Fibroblast of mammary gland (primary cell): ENCODE measurements at regions not wholly inside any gene's neighbourhood (a gene's known extent, or its start where the extent isn't known, plus 50 kb on each side); places are given as distances from the start of the nearest gene placed in this dataset.

Experiments
- DNase-seq: peaks from one replicate; pipeline ENCODE4 v3.0.0-alpha.2; 2010; ENCODE audit warnings: low read depth
- H3K4me3 ChIP-seq: 2 replicates; pipeline ENCODE4 v1.5.1; 2011; ENCODE audit warnings: low read depth, mild to moderate bottlenecking, low read length, moderate library complexity; ENCODE audit not compliant: control insufficient read depth
- TF ChIP-seq, protein P1 (sequence below): conservative IDR thresholded peaks from 2 replicates; pipeline ENCODE4 v1.5.1; 2011; ENCODE audit warnings: low read depth, low read length, inconsistent platforms; ENCODE audit not compliant: control insufficient read depth, insufficient read depth

DNA sequence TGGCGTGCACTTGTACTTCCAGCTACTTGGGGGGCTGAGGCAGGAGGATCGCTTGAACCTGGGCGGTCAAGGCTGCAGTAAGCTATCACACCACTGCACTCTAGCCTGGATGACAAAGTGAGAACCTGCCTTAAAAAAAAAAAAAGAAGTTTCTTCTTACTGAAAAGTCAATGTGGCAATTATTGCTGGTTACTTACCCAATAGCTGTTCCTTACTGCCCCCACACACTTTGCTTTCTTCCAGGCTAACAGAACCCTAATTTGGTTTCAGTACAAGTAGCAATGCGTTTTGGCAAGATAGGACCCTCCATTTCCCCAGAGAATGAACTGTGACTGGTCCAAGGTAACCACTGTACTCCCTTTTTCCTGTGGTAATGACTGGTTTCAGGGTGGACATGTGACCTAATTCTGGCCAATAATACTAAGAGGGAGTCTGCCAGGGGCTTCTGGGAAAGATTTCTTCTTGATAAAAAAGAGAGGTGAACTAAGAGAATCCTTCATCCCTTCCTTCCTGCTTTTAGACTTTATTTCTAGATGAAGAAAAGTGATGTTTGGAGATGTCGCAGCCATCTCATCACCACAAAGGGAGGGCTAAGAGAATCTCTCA is 58.8 kb upstream of the MSI2 start:
- no peak for DNase-seq
- no peak overlapping the region for H3K4me3 ChIP-seq
- TF ChIP-seq, protein P1, sequence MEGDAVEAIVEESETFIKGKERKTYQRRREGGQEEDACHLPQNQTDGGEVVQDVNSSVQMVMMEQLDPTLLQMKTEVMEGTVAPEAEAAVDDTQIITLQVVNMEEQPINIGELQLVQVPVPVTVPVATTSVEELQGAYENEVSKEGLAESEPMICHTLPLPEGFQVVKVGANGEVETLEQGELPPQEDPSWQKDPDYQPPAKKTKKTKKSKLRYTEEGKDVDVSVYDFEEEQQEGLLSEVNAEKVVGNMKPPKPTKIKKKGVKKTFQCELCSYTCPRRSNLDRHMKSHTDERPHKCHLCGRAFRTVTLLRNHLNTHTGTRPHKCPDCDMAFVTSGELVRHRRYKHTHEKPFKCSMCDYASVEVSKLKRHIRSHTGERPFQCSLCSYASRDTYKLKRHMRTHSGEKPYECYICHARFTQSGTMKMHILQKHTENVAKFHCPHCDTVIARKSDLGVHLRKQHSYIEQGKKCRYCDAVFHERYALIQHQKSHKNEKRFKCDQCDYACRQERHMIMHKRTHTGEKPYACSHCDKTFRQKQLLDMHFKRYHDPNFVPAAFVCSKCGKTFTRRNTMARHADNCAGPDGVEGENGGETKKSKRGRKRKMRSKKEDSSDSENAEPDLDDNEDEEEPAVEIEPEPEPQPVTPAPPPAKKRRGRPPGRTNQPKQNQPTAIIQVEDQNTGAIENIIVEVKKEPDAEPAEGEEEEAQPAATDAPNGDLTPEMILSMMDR, result no peak

DNA sequence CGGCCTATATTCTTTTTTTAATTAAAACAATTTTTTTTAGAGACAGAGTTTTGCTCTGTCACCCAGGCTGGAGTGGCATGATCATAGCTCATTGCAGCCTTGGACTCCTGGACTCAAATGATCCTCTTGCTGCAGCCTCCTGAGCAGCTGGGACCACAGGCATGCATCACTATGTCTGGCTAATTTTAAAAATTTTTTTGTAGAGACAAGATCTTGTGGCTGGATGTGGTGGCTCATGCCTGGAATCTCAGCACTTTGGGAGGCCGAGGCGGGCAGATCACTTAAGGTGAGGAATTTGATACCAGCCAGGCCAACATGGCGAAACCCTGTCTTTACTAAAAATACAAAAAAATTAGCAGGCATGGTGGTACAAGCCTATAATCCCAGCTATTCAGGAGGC is 54.8 kb upstream of the MSI2 start:
- TF ChIP-seq, protein P1, result no peak
- DNase-seq, result no peak
- H3K4me3 ChIP-seq, result no peak overlapping the region

DNA sequence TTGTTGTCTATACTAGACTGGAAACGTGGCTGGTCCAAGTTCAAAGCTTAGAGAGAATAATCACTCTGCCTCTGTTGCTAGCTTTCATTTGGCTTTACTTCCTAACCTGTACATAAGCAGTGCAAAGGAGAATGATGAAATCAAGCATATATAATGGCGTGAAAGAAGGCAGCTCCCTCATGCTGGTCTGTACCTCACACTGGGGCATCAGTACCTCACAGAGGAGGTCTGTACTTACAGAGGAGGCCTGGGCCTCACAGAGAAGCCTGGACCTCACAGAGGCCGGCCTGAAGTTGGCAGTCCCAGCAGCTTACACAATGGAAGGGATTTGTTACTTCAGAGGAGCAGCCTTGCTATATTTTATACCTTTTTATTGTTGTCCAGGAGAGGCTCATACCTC is 53.3 kb upstream of the MSI2 start:
- TF ChIP-seq, protein P1, result no peak
- no peak for DNase-seq
- H3K4me3 ChIP-seq, result no peak overlapping the region
